ENCODE measurements at regions not wholly inside any gene's neighbourhood (a gene's known extent, or its start where the extent isn't known, plus 50 kb on each side); places are given as distances from the start of the nearest gene placed in this dataset.

DNA sequence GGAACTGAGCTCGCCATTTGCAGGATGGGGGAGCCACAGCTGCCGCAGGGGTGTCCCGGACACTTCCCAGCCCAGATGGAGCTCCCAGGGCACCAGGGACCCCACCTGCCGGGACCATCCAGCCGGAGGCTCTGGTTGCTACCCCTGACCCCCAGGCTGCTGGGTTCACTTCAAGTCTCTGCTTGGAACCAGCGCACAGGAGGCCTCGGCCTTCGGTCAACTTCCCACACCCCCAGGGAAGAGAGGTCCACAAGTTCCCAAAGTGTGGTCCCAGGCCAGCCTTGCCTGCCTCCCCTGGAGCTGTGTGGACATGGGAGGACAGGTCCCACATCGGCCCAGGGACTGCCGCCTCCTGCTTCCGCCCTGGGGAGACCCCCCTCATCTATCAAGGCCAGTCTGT, 117.0 kb downstream of the TEX29 start:
- TF ChIP-seq, protein P1, sequence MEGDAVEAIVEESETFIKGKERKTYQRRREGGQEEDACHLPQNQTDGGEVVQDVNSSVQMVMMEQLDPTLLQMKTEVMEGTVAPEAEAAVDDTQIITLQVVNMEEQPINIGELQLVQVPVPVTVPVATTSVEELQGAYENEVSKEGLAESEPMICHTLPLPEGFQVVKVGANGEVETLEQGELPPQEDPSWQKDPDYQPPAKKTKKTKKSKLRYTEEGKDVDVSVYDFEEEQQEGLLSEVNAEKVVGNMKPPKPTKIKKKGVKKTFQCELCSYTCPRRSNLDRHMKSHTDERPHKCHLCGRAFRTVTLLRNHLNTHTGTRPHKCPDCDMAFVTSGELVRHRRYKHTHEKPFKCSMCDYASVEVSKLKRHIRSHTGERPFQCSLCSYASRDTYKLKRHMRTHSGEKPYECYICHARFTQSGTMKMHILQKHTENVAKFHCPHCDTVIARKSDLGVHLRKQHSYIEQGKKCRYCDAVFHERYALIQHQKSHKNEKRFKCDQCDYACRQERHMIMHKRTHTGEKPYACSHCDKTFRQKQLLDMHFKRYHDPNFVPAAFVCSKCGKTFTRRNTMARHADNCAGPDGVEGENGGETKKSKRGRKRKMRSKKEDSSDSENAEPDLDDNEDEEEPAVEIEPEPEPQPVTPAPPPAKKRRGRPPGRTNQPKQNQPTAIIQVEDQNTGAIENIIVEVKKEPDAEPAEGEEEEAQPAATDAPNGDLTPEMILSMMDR (conservative IDR thresholded peaks at IDR 0.05; ENCODE audit: low read length): no peak
- no peak for TF ChIP-seq EZH2phosphoT487 (IDR thresholded peaks at IDR 0.05; ENCODE audit: borderline replicate concordance)

Measured in Loucy (cell line).